Breast epithelium (tissue), 3 donors: ENCODE measurements at regions not wholly inside any gene's neighbourhood (a gene's known extent, or its start where the extent isn't known, plus 50 kb on each side); places are given as distances from the start of the nearest gene placed in this dataset.
"Not testable (repeated sequence)": the region's sequence is repeated elsewhere in the genome, so short reads cannot be mapped to it uniquely, and the experiment has no call there.

ENCODE experiments used
- POLR2A ChIP-seq: fragments of 450-650 bp; IDR thresholded peaks from one replicate; pipeline ENCODE4 v1.6.1; 2016; ENCODE audit warnings: antibody characterized with exemption, mild to moderate bottlenecking, moderate library complexity
- POLR2AphosphoS5 ChIP-seq, 3 donors: sonication (generic); formaldehyde crosslinking; IDR thresholded peaks; one replicate each; pipeline ENCODE4 v1.6.1; 2017; ENCODE audit warnings: antibody characterized with exemption in 3 of 3
- TF ChIP-seq, protein P1 (sequence below), 3 donors: fragments of 450-650 bp; IDR thresholded peaks; one replicate each; pipeline ENCODE4 v1.5.1; 2016 to 2017; ENCODE audit warnings: antibody characterized with exemption in 3 of 3, mild to moderate bottlenecking in 3 of 3, moderate library complexity in 3 of 3

DNA sequence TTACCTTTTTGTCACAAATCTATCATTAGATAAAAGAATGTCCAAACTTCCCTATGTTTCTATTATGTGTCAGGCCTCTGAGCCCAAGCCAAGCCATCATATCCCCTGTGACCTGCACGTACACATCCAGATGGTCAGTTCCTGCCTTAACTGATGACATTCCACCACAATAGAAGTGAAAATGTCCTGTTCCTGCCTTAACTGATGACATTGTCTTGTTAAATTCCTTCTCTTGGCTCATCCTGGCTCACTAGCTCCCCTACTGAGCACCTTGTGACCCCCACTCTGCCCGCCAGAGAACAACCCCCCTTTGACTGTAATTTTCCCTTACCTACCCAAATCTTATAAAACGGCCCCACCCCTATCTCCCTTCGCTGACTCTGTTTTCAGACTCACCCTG, 249.5 kb downstream of the ZNF608 start:
- TF ChIP-seq, protein P1, sequence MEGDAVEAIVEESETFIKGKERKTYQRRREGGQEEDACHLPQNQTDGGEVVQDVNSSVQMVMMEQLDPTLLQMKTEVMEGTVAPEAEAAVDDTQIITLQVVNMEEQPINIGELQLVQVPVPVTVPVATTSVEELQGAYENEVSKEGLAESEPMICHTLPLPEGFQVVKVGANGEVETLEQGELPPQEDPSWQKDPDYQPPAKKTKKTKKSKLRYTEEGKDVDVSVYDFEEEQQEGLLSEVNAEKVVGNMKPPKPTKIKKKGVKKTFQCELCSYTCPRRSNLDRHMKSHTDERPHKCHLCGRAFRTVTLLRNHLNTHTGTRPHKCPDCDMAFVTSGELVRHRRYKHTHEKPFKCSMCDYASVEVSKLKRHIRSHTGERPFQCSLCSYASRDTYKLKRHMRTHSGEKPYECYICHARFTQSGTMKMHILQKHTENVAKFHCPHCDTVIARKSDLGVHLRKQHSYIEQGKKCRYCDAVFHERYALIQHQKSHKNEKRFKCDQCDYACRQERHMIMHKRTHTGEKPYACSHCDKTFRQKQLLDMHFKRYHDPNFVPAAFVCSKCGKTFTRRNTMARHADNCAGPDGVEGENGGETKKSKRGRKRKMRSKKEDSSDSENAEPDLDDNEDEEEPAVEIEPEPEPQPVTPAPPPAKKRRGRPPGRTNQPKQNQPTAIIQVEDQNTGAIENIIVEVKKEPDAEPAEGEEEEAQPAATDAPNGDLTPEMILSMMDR (IDR thresholded peaks at IDR 0.05), result not testable (repeated sequence)
- TF ChIP-seq POLR2A; POLR2AphosphoS5 (IDR thresholded peaks at IDR 0.05): not testable (repeated sequence)
